CD4-positive, CD25-positive, alpha-beta regulatory T cell (primary cell): ENCODE measurements at regions not wholly inside any gene's neighbourhood (a gene's known extent, or its start where the extent isn't known, plus 50 kb on each side); places are given as distances from the start of the nearest gene placed in this dataset.
"Not testable (repeated sequence)": the region's sequence is repeated elsewhere in the genome, so short reads cannot be mapped to it uniquely, and the experiment has no call there.

ENCODE experiments used
- ATAC-seq, 2 donors: fragments of 150-1000 bp; cut with Tn5 transposase; one replicate each; pipeline ENCODE4 v1.10.0; 2021; ENCODE audit warnings: low read depth in 2 of 2, moderate number of reproducible peaks in 2 of 2, moderate library complexity in 1 of 2
- DNase-seq, 3 donors: peaks; one replicate each; pipeline versions ENCODE4 v3.0.0 to v3.0.0-alpha.2; 2012 to 2022; ENCODE audit warnings: mixed read lengths in 1 of 3
- H3K27ac ChIP-seq: one replicate; pipeline ENCODE4 v1.7.0; 2013; ENCODE audit warnings: mild to moderate bottlenecking, low read length; ENCODE audit not compliant: insufficient read depth, poor library complexity, severe bottlenecking
- H3K27me3 ChIP-seq: one replicate; pipeline ENCODE4 v1.7.0; 2013; ENCODE audit warnings: low read length; ENCODE audit not compliant: control insufficient read depth, insufficient read depth
- H3K36me3 ChIP-seq: one replicate; pipeline ENCODE4 v1.7.0; 2013; ENCODE audit warnings: mild to moderate bottlenecking, low read length, moderate library complexity; ENCODE audit not compliant: control insufficient read depth, insufficient read depth
- H3K4me1 ChIP-seq: 2 replicates; pipeline ENCODE4 v1.7.0; 2013; ENCODE audit warnings: mild to moderate bottlenecking, low read length; ENCODE audit not compliant: insufficient read depth, control insufficient read depth, poor library complexity, severe bottlenecking
- H3K4me3 ChIP-seq: one replicate; pipeline ENCODE4 v1.7.0; 2013; ENCODE audit warnings: low read depth, mild to moderate bottlenecking, low read length, moderate library complexity
- H3K9me3 ChIP-seq, 2 experiments: 1 replicate in 1 of 2; 2 replicates in 1 of 2; pipeline ENCODE4 v1.7.0; 2013; ENCODE audit warnings: low read length in 2 of 2, mild to moderate bottlenecking in 1 of 2, moderate library complexity in 1 of 2; ENCODE audit not compliant: control insufficient read depth in 2 of 2
- H3K27ac Mint-ChIP-seq, 3 donors: one replicate each; pipeline ENCODE4 v1.8.0; 2020 to 2022; ENCODE audit warnings: mild to moderate bottlenecking in 3 of 3, mixed read lengths in 3 of 3, moderate library complexity in 2 of 3
- H3K27me3 Mint-ChIP-seq: one replicate; pipeline ENCODE4 v1.8.0; 2022; ENCODE audit warnings: mild to moderate bottlenecking, mixed read lengths
- H3K36me3 Mint-ChIP-seq: one replicate; pipeline ENCODE4 v1.8.0; 2020; ENCODE audit warnings: mixed read lengths
- H3K4me1 Mint-ChIP-seq, 4 donors: one replicate each; pipeline ENCODE4 v1.8.0; 2020 to 2022; ENCODE audit warnings: mixed read lengths in 4 of 4, mild to moderate bottlenecking in 1 of 4
- H3K4me3 Mint-ChIP-seq, 4 donors: one replicate each; pipeline ENCODE4 v1.8.0; 2020 to 2022; ENCODE audit warnings: mild to moderate bottlenecking in 4 of 4, mixed read lengths in 4 of 4, moderate library complexity in 3 of 4
- H3K9me3 Mint-ChIP-seq, 7 donors: one replicate each; pipeline ENCODE4 v1.8.0; 2020 to 2022; ENCODE audit warnings: mixed read lengths in 7 of 7, mild to moderate bottlenecking in 3 of 7, moderate library complexity in 2 of 7

- Mint-ChIP-seq H3K9me3 (peaks cover 5 to 44% (median 18%) of the 10 kb centered on the region in 7 donors), H3K36me3 (no peaks in the 10 kb centered on the region), H3K27me3 (peaks cover 15% of the 10 kb centered on the region), H3K4me1 (no peaks in the 10 kb centered on the region), H3K27ac (no peak overlapping the region), H3K4me3 (no peak overlapping the region)
- DNase-seq (no peak), ATAC-seq (no peak)
- H3K27ac ChIP-seq, result no peak overlapping the region
- H3K4me1 ChIP-seq, result no peaks in the 10 kb centered on the region
- H3K27me3 ChIP-seq, result peaks cover 7% of the 10 kb centered on the region
- H3K36me3 ChIP-seq, result no peaks in the 10 kb centered on the region
- peaks cover 1 to 17% of the 10 kb centered on the region in 2 experiments for H3K9me3 ChIP-seq
- H3K4me3 ChIP-seq, result no peak overlapping the region
Observed at GRCh38 chr2:89763581-89764485, 1072.4 kb downstream of the RPIA start.

DNA sequence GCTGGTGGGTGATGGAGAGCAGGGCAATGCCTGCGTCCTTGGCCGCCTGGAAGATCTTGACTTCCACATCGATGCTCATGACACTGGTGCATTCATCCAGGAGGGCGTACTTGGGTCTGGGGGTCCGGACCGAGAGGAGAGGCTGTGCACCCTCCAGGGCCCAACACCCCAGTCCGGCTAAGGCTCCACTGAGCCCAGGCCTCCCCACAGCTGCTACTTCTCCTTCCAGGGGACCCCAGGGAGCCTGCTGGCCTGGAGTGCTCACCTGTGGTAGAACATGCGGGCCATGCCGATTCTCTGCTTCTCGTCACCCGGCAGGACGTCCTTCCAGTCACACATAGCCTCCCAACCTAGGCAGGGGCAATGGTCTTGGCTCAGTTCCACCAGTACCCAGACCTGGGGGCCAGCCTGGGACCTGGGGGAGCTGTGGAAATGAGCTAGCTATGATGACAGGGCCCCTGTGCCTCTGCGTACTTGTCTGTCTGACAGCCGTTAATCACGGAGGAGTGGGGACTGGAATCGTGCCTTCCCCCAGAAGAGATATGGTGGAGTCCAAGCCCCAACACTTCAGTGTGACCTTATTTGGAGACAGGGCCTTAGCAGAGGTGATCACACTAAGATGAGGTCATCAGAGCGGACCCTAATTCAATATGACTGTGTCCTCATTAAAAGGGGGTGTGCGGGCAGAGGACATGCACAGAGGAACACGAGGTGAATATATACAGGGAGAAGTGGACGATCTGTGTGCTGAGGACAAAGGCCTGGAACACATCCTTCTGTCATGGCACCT is 1073.3 kb downstream of the RPIA start:
- H3K36me3 ChIP-seq, H3K36me3 Mint-ChIP-seq, H3K4me1 Mint-ChIP-seq, H3K4me1 ChIP-seq, H3K27ac ChIP-seq, H3K4me3 ChIP-seq, H3K4me3 Mint-ChIP-seq, H3K27ac Mint-ChIP-seq, DNase-seq, H3K27me3 ChIP-seq, ATAC-seq: not testable (repeated sequence)
- Mint-ChIP-seq H3K27me3 (peaks cover 20% of the 10 kb centered on the region), H3K9me3 (peaks cover 9 to 46% (median 18%) of the 10 kb centered on the region in 7 donors)
- H3K9me3 ChIP-seq, result peaks cover 1 to 17% of the 10 kb centered on the region in 2 experiments

DNA sequence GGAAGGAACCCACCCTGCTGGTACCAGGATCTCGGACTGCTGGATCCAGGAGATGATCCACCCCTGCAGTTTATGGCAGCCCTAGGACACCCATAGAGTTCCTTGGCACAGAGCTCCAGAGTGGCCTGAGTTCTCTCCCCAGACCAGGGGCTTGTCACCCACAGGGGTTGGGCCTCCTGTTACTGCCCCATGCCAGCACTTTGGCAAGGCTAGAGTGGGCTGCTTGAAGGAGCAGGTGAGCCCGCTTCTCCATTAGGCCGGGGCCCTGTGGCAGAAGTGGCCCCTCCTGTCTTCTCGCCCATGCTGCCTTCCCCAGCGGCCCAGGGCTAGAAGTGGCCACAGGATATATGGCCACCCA is 1073.9 kb downstream of the RPIA start:
- H3K27ac Mint-ChIP-seq, H3K36me3 ChIP-seq, H3K27ac ChIP-seq, H3K4me1 ChIP-seq, H3K4me3 Mint-ChIP-seq, DNase-seq, H3K36me3 Mint-ChIP-seq, H3K4me3 ChIP-seq, H3K4me1 Mint-ChIP-seq, ATAC-seq, H3K27me3 ChIP-seq: not testable (repeated sequence)
- peaks cover 1 to 17% of the 10 kb centered on the region in 2 experiments for H3K9me3 ChIP-seq
- Mint-ChIP-seq H3K9me3 (peaks cover 7 to 41% (median 16%) of the 10 kb centered on the region in 7 donors), H3K27me3 (peaks cover 20% of the 10 kb centered on the region)

- H3K27ac Mint-ChIP-seq, H3K4me1 Mint-ChIP-seq, H3K4me1 ChIP-seq, ATAC-seq, H3K4me3 Mint-ChIP-seq, H3K27ac ChIP-seq, H3K36me3 ChIP-seq, H3K27me3 ChIP-seq, H3K4me3 ChIP-seq, H3K36me3 Mint-ChIP-seq, DNase-seq: not testable (repeated sequence)
- H3K9me3 ChIP-seq, result peaks cover 1 to 17% of the 10 kb centered on the region in 2 experiments
- Mint-ChIP-seq H3K9me3 (peaks cover 6 to 39% (median 17%) of the 10 kb centered on the region in 7 donors), H3K27me3 (peaks cover 20% of the 10 kb centered on the region)
Observed at GRCh38 chr2:89766141-89766990, 1074.9 kb downstream of the RPIA start.

DNA sequence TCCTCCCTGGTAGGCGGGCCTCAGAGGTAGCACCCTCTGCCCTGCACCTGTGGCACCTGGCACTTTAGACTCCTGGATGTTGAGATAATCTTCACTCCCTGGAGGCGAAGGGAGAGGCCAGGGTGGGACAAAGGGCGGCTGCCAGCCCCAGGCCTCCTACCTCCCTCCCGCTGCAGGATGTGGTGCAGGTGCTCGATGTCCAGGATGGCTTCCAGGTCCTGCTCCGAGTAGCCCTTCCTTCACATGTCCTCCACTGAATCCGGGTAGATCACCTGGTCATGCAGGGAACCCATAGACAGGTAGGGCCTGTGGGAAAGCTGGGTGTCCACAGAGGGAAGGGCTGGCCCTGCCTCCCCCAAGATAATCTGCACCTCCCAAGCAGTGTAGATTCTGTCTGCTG is 1075.6 kb downstream of the RPIA start:
- DNase-seq, H3K36me3 Mint-ChIP-seq, H3K36me3 ChIP-seq, H3K4me3 ChIP-seq, ATAC-seq, H3K4me1 ChIP-seq, H3K27ac Mint-ChIP-seq, H3K4me1 Mint-ChIP-seq, H3K27ac ChIP-seq, H3K4me3 Mint-ChIP-seq, H3K27me3 ChIP-seq: not testable (repeated sequence)
- Mint-ChIP-seq H3K27me3 (peaks cover 20% of the 10 kb centered on the region), H3K9me3 (peaks cover 5 to 40% (median 15%) of the 10 kb centered on the region in 7 donors)
- peaks cover 1 to 17% of the 10 kb centered on the region in 2 experiments for H3K9me3 ChIP-seq

DNA sequence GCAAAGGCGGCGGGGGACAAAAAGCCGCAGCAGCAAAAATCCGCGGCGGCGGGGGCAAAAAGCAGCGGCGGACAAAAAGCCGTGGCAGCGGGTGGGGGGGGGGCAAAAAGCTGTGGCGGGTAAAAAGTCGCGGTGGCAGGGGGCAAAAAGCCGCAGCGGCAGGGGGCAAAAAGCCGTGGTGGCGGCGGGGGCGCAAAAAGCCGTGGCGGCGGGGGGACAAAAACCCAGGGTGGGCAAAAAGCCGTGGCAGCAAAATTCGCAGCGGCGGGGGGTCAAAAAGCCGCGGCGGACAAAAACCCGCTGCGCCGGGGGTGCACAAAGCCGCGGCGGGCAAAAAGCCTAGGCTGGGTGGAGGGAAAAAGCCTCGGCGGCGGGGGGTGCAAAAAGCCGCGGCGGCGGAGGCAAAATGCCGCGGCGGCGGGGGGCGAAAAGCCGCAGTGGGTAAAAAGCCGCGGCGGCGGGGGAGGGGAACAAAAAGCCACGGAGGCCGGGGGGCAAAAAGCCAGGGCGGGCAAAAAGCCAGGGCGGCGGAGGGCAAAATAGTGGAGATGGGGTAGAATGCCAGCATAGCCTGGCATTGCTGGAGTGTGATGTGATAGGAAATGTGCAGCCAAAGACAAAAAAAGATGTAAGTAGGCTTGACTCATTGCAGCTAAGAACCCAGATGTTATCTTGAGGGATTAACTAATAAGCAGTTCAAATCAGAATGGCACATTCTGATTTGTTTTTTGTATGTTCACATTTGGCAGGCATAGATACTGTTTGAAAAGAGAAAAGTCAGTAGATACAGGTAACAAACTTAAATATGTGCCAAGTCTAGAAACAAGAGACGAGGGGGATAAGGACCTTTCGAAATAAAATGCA is 1076.3 kb downstream of the RPIA start:
- Mint-ChIP-seq H3K27ac (no peak overlapping the region), H3K9me3 (peaks cover 5 to 41% (median 14%) of the 10 kb centered on the region in 7 donors), H3K36me3 (no peaks in the 10 kb centered on the region), H3K4me1 (no peaks in the 10 kb centered on the region), H3K4me3 (no peak overlapping the region), H3K27me3 (peaks cover 20% of the 10 kb centered on the region)
- DNase-seq (no peak), ATAC-seq (no peak)
- H3K27me3 ChIP-seq, result peaks cover 7% of the 10 kb centered on the region
- no peaks in the 10 kb centered on the region for H3K4me1 ChIP-seq
- H3K9me3 ChIP-seq, result peaks cover 3 to 17% of the 10 kb centered on the region in 2 experiments
- no peaks in the 10 kb centered on the region for H3K36me3 ChIP-seq
- no peak overlapping the region for H3K27ac ChIP-seq
- no peak overlapping the region for H3K4me3 ChIP-seq

- H3K36me3 ChIP-seq, result no peaks in the 10 kb centered on the region
- peak overlapping the region in 1 of 3 donors; percentile 76 for H3K27ac Mint-ChIP-seq
- H3K4me3 Mint-ChIP-seq, result no peak overlapping the region
- no peak overlapping the region for H3K4me3 ChIP-seq
- peaks cover 1 to 88% (median 42%) of the 10 kb centered on the region in 7 donors for H3K9me3 Mint-ChIP-seq
- H3K27me3 Mint-ChIP-seq, result no peaks in the 10 kb centered on the region
- no peaks in the 10 kb centered on the region for H3K27me3 ChIP-seq
- no peaks in the 10 kb centered on the region for H3K4me1 ChIP-seq
- no peaks in the 10 kb centered on the region for H3K4me1 Mint-ChIP-seq
- peaks cover 9% of the 10 kb centered on the region for H3K36me3 Mint-ChIP-seq
- peaks cover 34 to 77% of the 10 kb centered on the region in 2 experiments for H3K9me3 ChIP-seq
- H3K27ac ChIP-seq, result no peak overlapping the region
- ATAC-seq, result no peak
- no peak for DNase-seq
Observed at GRCh38 chr2:89775885-89776284, 1084.4 kb downstream of the RPIA start.
